Gastroesophageal sphincter (tissue), 4 donors: ENCODE measurements at regions not wholly inside any gene's neighbourhood (a gene's known extent, or its start where the extent isn't known, plus 50 kb on each side); places are given as distances from the start of the nearest gene placed in this dataset.

Experiments
- ATAC-seq: fragments of 150-250 bp; one replicate; pipeline ENCODE4 v1.9.1; 2016; ENCODE audit warnings: mild to moderate bottlenecking, moderate library complexity
- H3K27ac ChIP-seq, 4 donors: fragments of 200-600 bp; sonication (generic) in 3 of 4; 1 replicate in 3 of 4; 2 replicates in 1 of 4; pipeline ENCODE4 v1.5.1; 2016 to 2019
- H3K27me3 ChIP-seq: fragments of 200-600 bp; sonication (generic); one replicate; pipeline ENCODE4 v1.5.1; 2019
- H3K36me3 ChIP-seq, 2 donors: fragments of 200-600 bp; sonication (generic); one replicate each; pipeline ENCODE4 v1.5.1; 2019; ENCODE audit warnings: control low read depth in 1 of 2
- H3K4me1 ChIP-seq, 3 donors: fragments of 200-600 bp; sonication (generic); 1 replicate in 2 of 3; 2 replicates in 1 of 3; pipeline ENCODE4 v1.5.1; 2016 to 2019; ENCODE audit warnings: control low read depth in 2 of 3
- H3K4me3 ChIP-seq, 2 donors: fragments of 200-600 bp; sonication (generic); one replicate each; pipeline ENCODE4 v1.5.1; 2019; ENCODE audit warnings: mild to moderate bottlenecking in 1 of 2, moderate library complexity in 1 of 2
- H3K9me3 ChIP-seq, 3 donors: fragments of 200-600 bp; sonication (generic); one replicate each; pipeline ENCODE4 v1.5.1; 2017 to 2019; ENCODE audit warnings: control low read depth in 2 of 3
- EP300 ChIP-seq: sonication (generic); formaldehyde crosslinking; IDR thresholded peaks from one replicate; pipeline ENCODE4 v1.6.1; 2017; ENCODE audit warnings: antibody characterized with exemption, mild to moderate bottlenecking
- POLR2A ChIP-seq, 2 donors: fragments of 450-650 bp; IDR thresholded peaks; one replicate each; pipeline ENCODE4 v1.6.1; 2017; ENCODE audit warnings: antibody characterized with exemption in 2 of 2, mild to moderate bottlenecking in 2 of 2, moderate library complexity in 1 of 2
- POLR2AphosphoS5 ChIP-seq: sonication (generic); formaldehyde crosslinking; IDR thresholded peaks from one replicate; pipeline ENCODE4 v1.6.1; 2017; ENCODE audit warnings: antibody characterized with exemption
- WGBS, 2 donors: methylation state at CpG; one replicate each; pipeline ENCODE4 v1.1.5; 2018; ENCODE audit warnings: low coverage in 1 of 2; 5-methylcytosine and 5-hydroxymethylcytosine counted together
- TF ChIP-seq, protein P1 (sequence below), 4 experiments: fragments of 200-600 bp in 2 of 4; fragments of 450-650 bp in 2 of 4; sonication (generic) in 1 of 4; IDR thresholded peaks; one replicate each; pipeline ENCODE4 v1.5.1; 2017 to 2019; ENCODE audit warnings: antibody characterized with exemption in 4 of 4, mild to moderate bottlenecking in 2 of 4, moderate library complexity in 2 of 4

DNA sequence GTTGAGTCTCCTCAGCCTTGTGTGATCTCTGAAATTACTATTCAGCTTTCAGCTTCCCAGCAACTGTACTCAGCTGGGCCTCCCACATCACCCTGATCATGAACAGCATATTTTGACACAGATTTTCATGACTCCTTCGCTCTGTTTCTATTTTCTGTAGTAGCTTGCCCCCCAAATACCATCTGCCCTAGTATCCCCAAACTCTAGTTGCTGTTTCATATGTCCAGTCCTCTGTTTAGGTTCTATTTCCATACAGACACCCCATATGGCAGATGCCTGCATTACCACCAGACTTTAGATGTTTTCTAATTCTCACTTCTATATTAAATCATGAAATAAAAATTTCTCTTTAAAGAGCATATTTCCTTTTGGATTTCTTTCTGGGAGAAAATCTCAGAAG lies 217.2 kb upstream of the ARPP21 start:
- Histone ChIP-seq H3K27me3 (no peaks in the 10 kb centered on the region), H3K4me1 (no peaks in the 10 kb centered on the region), H3K36me3 (no peaks in the 10 kb centered on the region), H3K27ac (no peak overlapping the region), H3K9me3 (no peaks in the 10 kb centered on the region), H3K4me3 (no peak overlapping the region)
- TF ChIP-seq POLR2AphosphoS5 (no peak), POLR2A (IDR thresholded peaks at IDR 0.05) (no peak), EP300 (no peak)
- TF ChIP-seq, protein P1, sequence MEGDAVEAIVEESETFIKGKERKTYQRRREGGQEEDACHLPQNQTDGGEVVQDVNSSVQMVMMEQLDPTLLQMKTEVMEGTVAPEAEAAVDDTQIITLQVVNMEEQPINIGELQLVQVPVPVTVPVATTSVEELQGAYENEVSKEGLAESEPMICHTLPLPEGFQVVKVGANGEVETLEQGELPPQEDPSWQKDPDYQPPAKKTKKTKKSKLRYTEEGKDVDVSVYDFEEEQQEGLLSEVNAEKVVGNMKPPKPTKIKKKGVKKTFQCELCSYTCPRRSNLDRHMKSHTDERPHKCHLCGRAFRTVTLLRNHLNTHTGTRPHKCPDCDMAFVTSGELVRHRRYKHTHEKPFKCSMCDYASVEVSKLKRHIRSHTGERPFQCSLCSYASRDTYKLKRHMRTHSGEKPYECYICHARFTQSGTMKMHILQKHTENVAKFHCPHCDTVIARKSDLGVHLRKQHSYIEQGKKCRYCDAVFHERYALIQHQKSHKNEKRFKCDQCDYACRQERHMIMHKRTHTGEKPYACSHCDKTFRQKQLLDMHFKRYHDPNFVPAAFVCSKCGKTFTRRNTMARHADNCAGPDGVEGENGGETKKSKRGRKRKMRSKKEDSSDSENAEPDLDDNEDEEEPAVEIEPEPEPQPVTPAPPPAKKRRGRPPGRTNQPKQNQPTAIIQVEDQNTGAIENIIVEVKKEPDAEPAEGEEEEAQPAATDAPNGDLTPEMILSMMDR (IDR thresholded peaks at IDR 0.05), result no peak
- WGBS, 2 donors, result 89 to 100% methylated on average over 1 of the region's 1 CpG
- ATAC-seq, result no peak

DNA sequence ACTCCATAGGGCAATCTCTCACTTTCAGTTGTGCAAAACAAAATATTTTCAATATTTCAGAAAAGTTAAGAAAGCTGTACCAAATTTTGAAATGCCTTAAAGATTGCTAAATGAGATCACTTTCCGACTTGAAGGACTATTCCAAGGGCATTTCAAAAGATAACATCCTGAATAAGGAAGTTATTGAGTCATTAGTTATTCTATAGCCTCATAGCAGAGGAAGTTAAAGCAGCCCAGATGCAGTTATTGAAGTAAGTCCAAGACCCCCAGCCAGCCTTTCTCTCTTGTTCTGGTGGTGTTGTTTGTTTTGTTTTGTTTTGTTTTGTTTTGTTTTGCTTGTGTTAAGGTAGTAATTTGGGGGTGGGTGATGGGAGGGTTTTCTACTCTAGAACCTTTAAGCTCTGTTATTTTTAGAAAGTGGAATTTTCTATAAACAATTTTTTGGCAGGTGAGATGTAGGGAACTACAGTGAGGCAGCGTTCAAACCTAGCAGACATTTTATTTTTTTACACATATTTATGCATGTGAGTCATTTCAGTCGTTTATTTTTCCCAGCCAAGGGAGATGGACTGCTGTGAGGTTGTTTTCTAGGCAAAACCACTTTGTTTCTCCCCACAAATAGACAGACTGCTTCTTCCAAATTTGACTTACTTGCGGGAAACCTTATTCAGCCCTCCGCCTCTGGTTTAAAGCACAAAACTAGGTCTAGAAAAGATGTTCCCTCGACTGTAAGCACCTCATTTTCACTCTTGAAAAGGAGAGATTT lies 216.3 kb upstream of the ARPP21 start:
- Histone ChIP-seq H3K27ac (no peak overlapping the region), H3K27me3 (no peaks in the 10 kb centered on the region), H3K4me1 (no peaks in the 10 kb centered on the region), H3K4me3 (no peak overlapping the region), H3K36me3 (no peaks in the 10 kb centered on the region), H3K9me3 (no peaks in the 10 kb centered on the region)
- ATAC-seq, result no peak
- WGBS, 2 donors, result 37 to 41% methylated on average over 6 of the region's 6 CpGs
- TF ChIP-seq, protein P1 (IDR thresholded peaks at IDR 0.05), result no peak
- TF ChIP-seq EP300, result no peak
- no peak for TF ChIP-seq POLR2A (IDR thresholded peaks at IDR 0.05)
- TF ChIP-seq POLR2AphosphoS5, result no peak

DNA sequence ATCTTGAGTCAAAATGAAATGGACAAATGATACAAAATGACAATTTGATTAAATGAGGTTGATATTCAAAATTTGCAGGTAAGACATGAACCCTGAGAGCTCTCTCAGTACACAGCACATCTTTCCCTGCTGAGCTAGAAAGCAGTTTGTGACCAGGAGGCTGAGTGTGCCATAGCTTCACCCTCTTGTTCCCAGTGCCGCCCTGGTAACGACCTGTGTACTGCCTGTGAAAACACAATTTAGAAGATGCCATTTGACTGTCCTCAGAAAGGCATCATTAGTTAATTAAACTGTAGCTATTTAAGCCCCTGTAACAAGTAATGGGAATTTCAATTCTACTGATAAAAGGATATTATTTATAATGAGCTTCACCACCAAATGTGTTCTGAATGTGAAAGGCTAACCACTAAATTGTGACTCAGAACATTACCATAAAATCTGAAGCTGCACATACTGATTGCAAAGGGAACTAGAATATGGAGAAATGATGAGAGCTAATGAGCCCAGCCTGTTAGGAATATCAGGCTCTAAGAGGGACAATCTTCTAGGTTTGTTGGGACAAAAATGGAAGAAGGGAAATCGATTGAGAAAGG lies 212.9 kb upstream of the ARPP21 start:
- no peaks in the 10 kb centered on the region for H3K9me3 ChIP-seq
- no peaks in the 10 kb centered on the region for H3K4me1 ChIP-seq
- TF ChIP-seq, protein P1 (IDR thresholded peaks at IDR 0.05), result no peak
- TF ChIP-seq POLR2AphosphoS5 (no peak), POLR2A (IDR thresholded peaks at IDR 0.05) (no peak), EP300 (no peak)
- no peaks in the 10 kb centered on the region for H3K27me3 ChIP-seq
- no peak for ATAC-seq
- H3K36me3 ChIP-seq, result no peaks in the 10 kb centered on the region
- WGBS, 2 donors, result 83 to 85% methylated on average over 3 of the region's 3 CpGs
- H3K4me3 ChIP-seq, result no peak overlapping the region
- H3K27ac ChIP-seq, result no peak overlapping the region

DNA sequence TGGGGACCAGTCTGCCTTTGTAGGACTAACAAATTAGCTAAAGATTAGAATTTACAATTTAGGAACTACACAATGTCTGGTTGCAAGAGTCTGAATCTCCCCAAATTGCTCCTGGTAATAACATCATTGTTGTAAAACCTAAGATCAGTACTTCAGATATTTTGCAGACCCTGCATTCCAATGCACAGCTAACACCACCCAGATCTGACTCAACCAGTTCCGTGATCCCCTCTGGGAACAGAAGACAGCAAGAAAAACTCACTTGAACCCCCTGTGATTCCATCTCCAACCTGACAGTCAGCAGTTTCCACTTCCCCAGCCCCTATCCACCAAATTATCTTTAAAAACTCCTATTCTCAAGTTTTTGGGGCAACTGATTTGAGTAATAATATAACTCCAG lies 201.9 kb upstream of the ARPP21 start:
- H3K27ac ChIP-seq, result no peak overlapping the region
- no peak for TF ChIP-seq POLR2A (IDR thresholded peaks at IDR 0.05)
- no peak for TF ChIP-seq POLR2AphosphoS5
- TF ChIP-seq EP300, result no peak
- TF ChIP-seq, protein P1 (IDR thresholded peaks at IDR 0.05), result no peak
- no peaks in the 10 kb centered on the region for H3K4me1 ChIP-seq
- H3K27me3 ChIP-seq, result no peaks in the 10 kb centered on the region
- no peak overlapping the region for H3K4me3 ChIP-seq
- no peaks in the 10 kb centered on the region for H3K36me3 ChIP-seq
- H3K9me3 ChIP-seq, result no peaks in the 10 kb centered on the region
- ATAC-seq, result no peak
- WGBS, 2 donors, result 91 to 100% methylated on average over 1 of the region's 1 CpG

DNA sequence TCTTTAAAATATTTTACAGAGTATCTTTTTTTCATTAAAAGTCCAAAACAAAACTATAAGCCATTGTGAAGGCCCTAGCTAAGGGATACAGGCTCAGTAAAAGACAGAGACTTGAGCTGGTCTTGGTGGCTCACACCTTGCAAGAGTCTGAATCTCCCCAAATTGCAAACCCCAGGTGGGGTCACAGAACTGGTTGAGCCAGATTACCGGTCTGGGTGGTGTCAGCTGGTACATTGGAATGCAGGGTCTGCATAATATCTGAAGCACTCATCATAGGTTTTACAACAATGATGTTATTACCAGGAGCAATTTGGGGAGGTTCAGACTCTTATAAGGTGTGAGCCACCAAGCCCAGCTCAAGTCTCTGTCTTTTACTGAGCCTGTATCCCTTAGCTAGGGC lies 201.2 kb upstream of the ARPP21 start:
- WGBS, 2 donors, result 86 to 100% methylated on average over 1 of the region's 1 CpG
- no peak for ATAC-seq
- Histone ChIP-seq H3K9me3 (no peaks in the 10 kb centered on the region), H3K27me3 (no peaks in the 10 kb centered on the region), H3K36me3 (no peaks in the 10 kb centered on the region), H3K4me3 (no peak overlapping the region), H3K27ac (no peak overlapping the region), H3K4me1 (no peaks in the 10 kb centered on the region)
- no peak for TF ChIP-seq POLR2AphosphoS5
- TF ChIP-seq, protein P1 (IDR thresholded peaks at IDR 0.05), result no peak
- TF ChIP-seq EP300, result no peak
- TF ChIP-seq POLR2A (IDR thresholded peaks at IDR 0.05), result no peak
